H9 (cell line): ENCODE measurements at regions not wholly inside any gene's neighbourhood (a gene's known extent, or its start where the extent isn't known, plus 50 kb on each side); places are given as distances from the start of the nearest gene placed in this dataset.

Source experiments
- DNase-seq: peaks from one replicate; pipeline ENCODE4 v3.0.0-alpha.2; 2017
- H2AFZ ChIP-seq: one replicate; pipeline ENCODE4 v1.6.1; 2013; ENCODE audit warnings: mild to moderate bottlenecking, low read length, control low read depth, moderate library complexity
- H2AK5ac ChIP-seq: 2 replicates; pipeline ENCODE4 v1.6.1; 2013; ENCODE audit warnings: low read length, control low read depth, mixed read lengths; ENCODE audit not compliant: insufficient read length
- H2BK120ac ChIP-seq: one replicate; pipeline ENCODE4 v1.6.1; 2013; ENCODE audit warnings: low read depth, mild to moderate bottlenecking, low read length, control low read depth, inconsistent platforms; ENCODE audit not compliant: poor library complexity, severe bottlenecking
- H2BK12ac ChIP-seq: 2 replicates; pipeline ENCODE4 v1.6.1; 2013; ENCODE audit warnings: low read length, control low read depth, mixed read lengths, low read depth; ENCODE audit not compliant: insufficient read length
- H2BK15ac ChIP-seq: 2 replicates; pipeline ENCODE4 v1.6.1; 2013; ENCODE audit warnings: low read depth, low read length, control low read depth
- H2BK20ac ChIP-seq: one replicate; pipeline ENCODE4 v1.6.1; 2013; ENCODE audit warnings: low read depth, mild to moderate bottlenecking, low read length, control low read depth, inconsistent platforms; ENCODE audit not compliant: poor library complexity, severe bottlenecking
- H2BK5ac ChIP-seq: 2 replicates; pipeline ENCODE4 v1.6.1; 2013; ENCODE audit warnings: low read length, control low read depth, mixed read lengths; ENCODE audit not compliant: insufficient read length
- H3K14ac ChIP-seq: 2 replicates; pipeline ENCODE4 v1.6.1; 2013; ENCODE audit warnings: low read length, control low read depth; ENCODE audit not compliant: insufficient read depth
- H3K18ac ChIP-seq: 2 replicates; pipeline ENCODE4 v1.6.1; 2013; ENCODE audit warnings: low read depth, mild to moderate bottlenecking, mixed read lengths, low read length, control low read depth; ENCODE audit not compliant: insufficient read length
- H3K23ac ChIP-seq: 2 replicates; pipeline ENCODE4 v1.6.1; 2013; ENCODE audit warnings: low read length, control low read depth, mixed read lengths, low read depth; ENCODE audit not compliant: insufficient read length
- H3K23me2 ChIP-seq: 2 replicates; pipeline ENCODE4 v1.6.1; 2013; ENCODE audit warnings: low read depth, mild to moderate bottlenecking, mixed read lengths, low read length, control low read depth; ENCODE audit not compliant: insufficient read length, poor library complexity, severe bottlenecking
- H3K27ac ChIP-seq: 2 replicates; pipeline ENCODE4 v1.5.1; 2013; ENCODE audit warnings: low read length, control low read depth, mixed read lengths, low read depth; ENCODE audit not compliant: insufficient read length
- H3K27me3 ChIP-seq: 2 replicates; pipeline ENCODE4 v1.6.1; 2013; ENCODE audit warnings: low read length, control low read depth, inconsistent platforms; ENCODE audit not compliant: insufficient read depth
- H3K4ac ChIP-seq: 2 replicates; pipeline ENCODE4 v1.6.1; 2013; ENCODE audit warnings: low read depth, mild to moderate bottlenecking, control low read depth, inconsistent platforms, low read length, moderate library complexity
- H3K4me1 ChIP-seq: 2 replicates; pipeline ENCODE4 v1.6.1; 2013; ENCODE audit warnings: low read length, control low read depth, inconsistent platforms; ENCODE audit not compliant: insufficient read depth
- H3K4me2 ChIP-seq: 2 replicates; pipeline ENCODE4 v1.6.1; 2013; ENCODE audit warnings: low read length, control low read depth, mixed read lengths; ENCODE audit not compliant: insufficient read length, insufficient read depth
- H3K56ac ChIP-seq: 2 replicates; pipeline ENCODE4 v1.6.1; 2013; ENCODE audit warnings: low read depth, mild to moderate bottlenecking, mixed read lengths, low read length, control low read depth; ENCODE audit not compliant: insufficient read length
- H3K79me1 ChIP-seq: 2 replicates; pipeline ENCODE4 v1.6.1; 2013; ENCODE audit warnings: low read depth, mild to moderate bottlenecking, moderate library complexity, low read length, control low read depth, inconsistent platforms; ENCODE audit not compliant: insufficient read depth, poor library complexity, severe bottlenecking
- H3K79me2 ChIP-seq: 2 replicates; pipeline ENCODE4 v1.6.1; 2013; ENCODE audit warnings: low read length, control low read depth, inconsistent platforms; ENCODE audit not compliant: insufficient read depth
- H3K9ac ChIP-seq: 2 replicates; pipeline ENCODE4 v1.6.1; 2013; ENCODE audit warnings: low read length, control low read depth, mixed read lengths; ENCODE audit not compliant: insufficient read length; ENCODE audit errors: extremely low read depth
- H3K9me3 ChIP-seq: one replicate; pipeline ENCODE4 v1.6.1; 2013; ENCODE audit warnings: low read depth, low read length, inconsistent platforms; ENCODE audit not compliant: control insufficient read depth
- H3T11ph ChIP-seq: one replicate; pipeline ENCODE4 v1.6.1; 2013; ENCODE audit warnings: mild to moderate bottlenecking, low read length, control low read depth, inconsistent platforms
- H4K20me1 ChIP-seq: one replicate; pipeline ENCODE4 v1.6.1; 2013; ENCODE audit not compliant: control insufficient read depth, insufficient read length, insufficient read depth
- H4K5ac ChIP-seq: 2 replicates; pipeline ENCODE4 v1.6.1; 2013; ENCODE audit warnings: low read depth, mild to moderate bottlenecking, mixed read lengths, low read length, control low read depth; ENCODE audit not compliant: insufficient read length
- H4K8ac ChIP-seq: replicated peaks from 2 replicates; pipeline ENCODE4 v1.6.1; 2013; ENCODE audit warnings: low read length, control low read depth, mixed read lengths, low read depth; ENCODE audit not compliant: insufficient read length
- H4K91ac ChIP-seq: 2 replicates; pipeline ENCODE4 v1.6.1; 2013; ENCODE audit warnings: low read depth, mild to moderate bottlenecking, moderate library complexity, mixed read lengths, low read length, control low read depth; ENCODE audit not compliant: insufficient read length
- H3K27ac Mint-ChIP-seq, 3 experiments: 2 replicates in 2 of 3; 3 replicates in 1 of 3; pipeline ENCODE4 v1.8.0; 2020 to 2021; ENCODE audit warnings: mixed read lengths in 3 of 3, mild to moderate bottlenecking in 1 of 3, moderate library complexity in 1 of 3
- H3K27me3 Mint-ChIP-seq: 2 replicates; pipeline ENCODE4 v1.8.0; 2021; ENCODE audit warnings: low read depth, mild to moderate bottlenecking, moderate library complexity, mixed read lengths
- H3K36me3 Mint-ChIP-seq, 3 experiments: 2 replicates in 2 of 3; 3 replicates in 1 of 3; pipeline ENCODE4 v1.8.0; 2020 to 2021; ENCODE audit warnings: low read depth in 3 of 3, mixed read lengths in 3 of 3; ENCODE audit not compliant: insufficient read depth in 1 of 3
- H3K4me1 Mint-ChIP-seq, 2 experiments: 2 replicates each; pipeline ENCODE4 v1.8.0; 2020; ENCODE audit warnings: mixed read lengths in 2 of 2
- H3K4me3 Mint-ChIP-seq, 2 experiments: 2 replicates in 1 of 2; 3 replicates in 1 of 2; pipeline ENCODE4 v1.8.0; 2020 to 2021; ENCODE audit warnings: mild to moderate bottlenecking in 2 of 2, mixed read lengths in 2 of 2, moderate library complexity in 1 of 2
- H3K9me3 Mint-ChIP-seq, 2 experiments: 2 replicates in 1 of 2; 3 replicates in 1 of 2; pipeline ENCODE4 v1.8.0; 2020; ENCODE audit warnings: mild to moderate bottlenecking in 2 of 2, mixed read lengths in 2 of 2, moderate library complexity in 1 of 2
- CTCF ChIP-seq: fragments of 200-600 bp; sonication (generic); conservative IDR thresholded peaks from 3 replicates; pipeline ENCODE4 v1.8.0; 2021; ENCODE audit warnings: antibody characterized with exemption, mild to moderate bottlenecking
- WGBS: extraction: QIAGEN DNeasy Blood & Tissue Kit; methylation state at CpG from one replicate; pipeline ENCODE4 v1.1.7; 2013; ENCODE audit warnings: missing lambda C conversion rate, low lambda C conversion rate, mixed read lengths; ENCODE audit not compliant: insufficient read length; ENCODE audit errors: extremely low coverage; 5-methylcytosine and 5-hydroxymethylcytosine counted together

- Mint-ChIP-seq H3K4me1 (peaks cover 0 to 3% of the 10 kb centered on the region in 2 experiments; a peak in 1 of 4 replicates), H3K27me3 (no peaks in the 10 kb centered on the region; the same call in 1 of the 2 replicates), H3K4me3 (no peak overlapping the region), H3K36me3 (no peaks in the 10 kb centered on the region), H3K27ac (no peak overlapping the region), H3K9me3 (no peaks in the 10 kb centered on the region)
- no peak overlapping the region for H3T11ph ChIP-seq
- H2BK120ac ChIP-seq = no peak overlapping the region
- no peak overlapping the region for H2BK5ac ChIP-seq
- H3K9me3 ChIP-seq = no peaks in the 10 kb centered on the region
- no peaks in the 10 kb centered on the region for H4K20me1 ChIP-seq
- DNase-seq = no peak
- no peak for TF ChIP-seq CTCF
- H3K4ac ChIP-seq = no peak overlapping the region
- H3K23ac ChIP-seq = no peak overlapping the region
- no peak overlapping the region for H4K5ac ChIP-seq
- no peak overlapping the region for H2BK20ac ChIP-seq
- H2BK12ac ChIP-seq = no peak overlapping the region
- no peaks in the 10 kb centered on the region for H3K23me2 ChIP-seq
- no peaks in the 10 kb centered on the region for H3K79me1 ChIP-seq
- WGBS = no CpG with 5 or more reads among the region's 1 CpG
- H3K27me3 ChIP-seq = no peaks in the 10 kb centered on the region
- no peak overlapping the region for H3K9ac ChIP-seq
- no peaks in the 10 kb centered on the region for H3K4me1 ChIP-seq
- no peak overlapping the region for H3K56ac ChIP-seq
- no peak overlapping the region for H4K91ac ChIP-seq
- no peaks in the 10 kb centered on the region for H3K79me2 ChIP-seq
- no peak overlapping the region for H2AK5ac ChIP-seq
- no peak overlapping the region for H3K14ac ChIP-seq
- H3K18ac ChIP-seq = no peak overlapping the region
- H3K27ac ChIP-seq = no peak overlapping the region
- H3K4me2 ChIP-seq = no peak overlapping the region
- no peak overlapping the region for H4K8ac ChIP-seq
- H2AFZ ChIP-seq = no peak overlapping the region
- H2BK15ac ChIP-seq = no peak overlapping the region
These were observed 55.4 kb upstream of the CCBE1 start for GRCh38 chr18:59752666-59753065.
